Left ventricle myocardium superior (tissue), 1 donor: ENCODE measurements at regions not wholly inside any gene's neighbourhood (a gene's known extent, or its start where the extent isn't known, plus 50 kb on each side); places are given as distances from the start of the nearest gene placed in this dataset.
A peak's percentile ranks its signal among the peaks of the same experiment; 100 is the strongest.

Source experiments
- ATAC-seq: fragments of 200-7000 bp; cut with Tn5 transposase; one replicate; pipeline ENCODE4 v1.9.1; 2020; ENCODE audit warnings: mild to moderate bottlenecking, moderate library complexity
- DNase-seq: peaks from one replicate; pipeline ENCODE4 v3.0.0-alpha.2; 2020
- intact Hi-C: fragments of 100-400 bp; cut with micrococcal nuclease; formaldehyde crosslinking; loops from one replicate; pipeline ENCODE4 v1.11.0; 2022
- donor health status: DM: no; HTN: yes; CAD: no; lungs with severe emphysema.

GRCh38 chr17:73985466-73986015, 217.9 kb upstream of the RPL38 start:
- intact Hi-C loops, result no loop called here

GRCh38 chr17:73986641-73987177, 216.8 kb upstream of the RPL38 start:
- DNase-seq, result no peak
- no peak for ATAC-seq
- intact Hi-C loops, result no loop called here

More at GRCh38 chr17:73985466-73986015, 217.9 kb upstream of the RPL38 start:
- no peak for ATAC-seq
- no peak for DNase-seq

- intact Hi-C loops, result no loop called here
- DNase-seq (no peak), ATAC-seq (no peak)
Observed at GRCh38 chr17:73987395-73987794, 216.1 kb upstream of the RPL38 start.

GRCh38 chr17:73987845-73988509, 215.5 kb upstream of the RPL38 start:
- DNase-seq (no peak), ATAC-seq (no peak)

GRCh38 chr17:73989671-73990070, 213.8 kb upstream of the RPL38 start:
- no peak for DNase-seq
- intact Hi-C loops, result no loop called here
- ATAC-seq, result no peak

More at GRCh38 chr17:73987845-73988509, 215.5 kb upstream of the RPL38 start:
- intact Hi-C loops, result no loop called here

GRCh38 chr17:73990290-73990689, 213.2 kb upstream of the RPL38 start:
- no peak for DNase-seq
- intact Hi-C loops, result no loop called here
- ATAC-seq, result no peak

GRCh38 chr17:73991260-73991659, 212.2 kb upstream of the RPL38 start:
- ATAC-seq, result no peak
- DNase-seq, result no peak
- intact Hi-C loops, result no loop called here

GRCh38 chr17:73994946-73995345, 208.5 kb upstream of the RPL38 start:
- DNase-seq, result no peak
- intact Hi-C loops, result no loop called here

GRCh38 chr17:73997059-73997458, 206.4 kb upstream of the RPL38 start:
- no peak for ATAC-seq

More at GRCh38 chr17:73994946-73995345, 208.5 kb upstream of the RPL38 start:
- no peak for ATAC-seq

GRCh38 chr17:73998249-73998648, 205.2 kb upstream of the RPL38 start:
- DNase-seq (no peak), ATAC-seq (no peak)
- intact Hi-C loops, result no loop called here

More at GRCh38 chr17:73997059-73997458, 206.4 kb upstream of the RPL38 start:
- intact Hi-C loops, result no loop called here
- no peak for DNase-seq

GRCh38 chr17:73998653-73999645, 204.5 kb upstream of the RPL38 start:
- ATAC-seq, result peak; percentile 68
- intact Hi-C loops, result no loop called here
- peak; percentile 66 for DNase-seq

GRCh38 chr17:74001145-74001544, 202.3 kb upstream of the RPL38 start:
- DNase-seq, result no peak
- no peak for ATAC-seq
- intact Hi-C loops, result no loop called here

GRCh38 chr17:74002241-74002640, 201.2 kb upstream of the RPL38 start:
- intact Hi-C loops, result no loop called here
- DNase-seq (no peak), ATAC-seq (no peak)

- intact Hi-C loops, result no loop called here
- DNase-seq, result no peak
- no peak for ATAC-seq
Observed at GRCh38 chr17:74004056-74004455, 199.4 kb upstream of the RPL38 start.

- ATAC-seq (no peak), DNase-seq (no peak)
- intact Hi-C loops, result no loop called here
Observed at GRCh38 chr17:74005790-74006189, 197.7 kb upstream of the RPL38 start.

GRCh38 chr17:74006371-74006770, 197.1 kb upstream of the RPL38 start:
- intact Hi-C loops, result no loop called here
- DNase-seq (no peak), ATAC-seq (no peak)

GRCh38 chr17:74008196-74008595, 195.3 kb upstream of the RPL38 start:
- intact Hi-C loops, result no loop called here
- DNase-seq, result no peak
- no peak for ATAC-seq

- ATAC-seq (no peak), DNase-seq (no peak)
- intact Hi-C loops, result no loop called here
Observed at GRCh38 chr17:74009056-74009625, 194.3 kb upstream of the RPL38 start.

GRCh38 chr17:74010903-74011302, 192.6 kb upstream of the RPL38 start:
- intact Hi-C loops, result no loop called here
- ATAC-seq, result no peak
- DNase-seq, result no peak
